Subcutaneous abdominal adipose tissue (tissue), 5 donors: ENCODE measurements at regions not wholly inside any gene's neighbourhood (a gene's known extent, or its start where the extent isn't known, plus 50 kb on each side); places are given as distances from the start of the nearest gene placed in this dataset.

Experiments
- H3K27ac ChIP-seq: one replicate; pipeline ENCODE4 v1.7.0; 2013; ENCODE audit warnings: low read depth, mild to moderate bottlenecking, inconsistent platforms, low read length, moderate library complexity
- H3K27me3 ChIP-seq, 5 donors: one replicate each; pipeline ENCODE4 v1.7.0; 2013; ENCODE audit warnings: low read length in 5 of 5, inconsistent platforms in 1 of 5; ENCODE audit not compliant: control insufficient read depth in 5 of 5, insufficient read depth in 4 of 5
- H3K36me3 ChIP-seq, 5 donors: one replicate each; pipeline ENCODE4 v1.7.0; 2013; ENCODE audit warnings: low read length in 5 of 5; ENCODE audit not compliant: control insufficient read depth in 5 of 5, insufficient read depth in 5 of 5
- H3K4me1 ChIP-seq, 5 donors: one replicate each; pipeline ENCODE4 v1.7.0; 2013; ENCODE audit warnings: low read length in 5 of 5, mild to moderate bottlenecking in 3 of 5, moderate library complexity in 1 of 5; ENCODE audit not compliant: control insufficient read depth in 5 of 5, insufficient read depth in 5 of 5
- H3K4me3 ChIP-seq, 5 donors: one replicate each; pipeline ENCODE4 v1.7.0; 2013; ENCODE audit warnings: low read length in 5 of 5, low read depth in 1 of 5
- H3K9ac ChIP-seq, 5 donors: one replicate each; pipeline ENCODE4 v1.7.0; 2013; ENCODE audit warnings: low read length in 5 of 5, mild to moderate bottlenecking in 4 of 5, moderate library complexity in 3 of 5
- H3K9me3 ChIP-seq, 5 donors: one replicate each; pipeline ENCODE4 v1.7.0; 2013; ENCODE audit warnings: low read length in 5 of 5; ENCODE audit not compliant: control insufficient read depth in 5 of 5
- donor health status: healthy.
- donor health status: healthy.
- donor health status: healthy.
- donor health status: healthy.
- donor health status: healthy.

DNA sequence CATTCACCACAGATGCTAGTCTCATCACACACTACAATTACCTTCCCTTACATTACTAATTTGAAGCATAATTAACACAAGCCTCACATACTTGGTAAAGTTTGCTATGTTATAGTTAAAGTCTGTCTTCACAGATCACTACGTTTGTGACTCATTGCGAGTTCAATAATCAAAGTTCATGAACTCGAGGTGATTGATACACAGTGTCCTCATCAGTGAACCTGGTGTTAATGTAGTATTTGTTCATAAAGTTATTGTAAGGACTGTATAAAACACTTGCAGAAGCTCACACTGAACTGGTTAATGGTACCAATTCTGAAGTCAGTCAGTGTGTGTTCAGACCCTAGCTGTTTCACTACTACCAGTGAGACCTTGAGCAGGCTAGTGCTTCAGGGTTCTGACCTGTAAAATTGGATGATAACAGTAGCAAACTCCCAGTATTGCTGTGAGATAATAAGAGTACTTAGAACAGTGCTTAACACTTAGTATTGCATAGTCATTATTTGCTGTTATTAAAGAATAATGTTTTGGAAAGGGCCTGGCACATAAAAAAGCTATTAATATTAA lies 313.3 kb downstream of the LIG4 start:
- no peaks in the 10 kb centered on the region for H3K27me3 ChIP-seq
- H3K36me3 ChIP-seq = no peaks in the 10 kb centered on the region
- no peaks in the 10 kb centered on the region for H3K9me3 ChIP-seq
- no peak overlapping the region for H3K27ac ChIP-seq
- no peak overlapping the region for H3K9ac ChIP-seq
- H3K4me3 ChIP-seq = no peak overlapping the region
- no peaks in the 10 kb centered on the region for H3K4me1 ChIP-seq

DNA sequence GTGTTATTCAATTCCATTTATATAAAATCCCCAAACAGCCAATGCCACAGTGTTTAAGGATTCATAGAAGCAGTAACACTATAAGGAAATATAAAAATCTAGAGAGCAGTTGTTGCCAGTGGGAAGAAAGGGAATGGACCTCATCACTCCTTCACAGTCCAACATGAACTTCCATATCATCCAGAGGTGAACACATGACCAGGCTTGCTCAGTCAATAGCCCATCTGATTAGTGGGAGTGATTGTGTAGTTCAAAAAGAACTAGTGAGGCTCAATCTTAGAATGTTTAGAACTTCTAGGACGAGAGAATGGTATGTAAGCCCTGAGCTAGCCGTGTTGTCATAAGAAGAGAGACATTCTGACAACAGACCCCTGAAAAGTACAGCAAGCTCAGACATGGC lies 314.1 kb downstream of the LIG4 start:
- H3K27ac ChIP-seq = no peak overlapping the region
- H3K4me1 ChIP-seq = no peaks in the 10 kb centered on the region
- no peaks in the 10 kb centered on the region for H3K27me3 ChIP-seq
- no peak overlapping the region for H3K4me3 ChIP-seq
- peaks cover 0 to 5% (median 0%) of the 10 kb centered on the region in 5 donors for H3K9me3 ChIP-seq
- no peaks in the 10 kb centered on the region for H3K36me3 ChIP-seq
- no peak overlapping the region for H3K9ac ChIP-seq

DNA sequence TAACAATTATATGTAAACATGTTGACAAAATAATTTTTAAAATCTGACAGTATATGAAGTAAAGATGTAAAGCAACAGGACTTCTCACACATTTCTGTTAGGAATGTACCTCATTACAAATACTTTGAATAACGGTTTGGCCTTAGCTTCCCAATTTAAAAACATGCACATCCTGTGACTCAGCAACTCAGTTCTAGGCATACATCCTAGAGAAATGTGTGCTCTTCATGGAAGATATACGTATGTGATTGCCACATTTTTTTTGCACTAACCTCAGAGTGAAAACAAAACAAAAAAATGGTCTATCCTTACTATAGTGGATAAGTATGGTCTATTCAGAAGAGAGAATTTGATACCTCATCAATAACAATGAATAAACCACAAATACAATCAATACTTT lies 314.6 kb downstream of the LIG4 start:
- Histone ChIP-seq H3K9me3 (peaks cover 0 to 5% (median 0%) of the 10 kb centered on the region in 5 donors), H3K27me3 (no peaks in the 10 kb centered on the region)

DNA sequence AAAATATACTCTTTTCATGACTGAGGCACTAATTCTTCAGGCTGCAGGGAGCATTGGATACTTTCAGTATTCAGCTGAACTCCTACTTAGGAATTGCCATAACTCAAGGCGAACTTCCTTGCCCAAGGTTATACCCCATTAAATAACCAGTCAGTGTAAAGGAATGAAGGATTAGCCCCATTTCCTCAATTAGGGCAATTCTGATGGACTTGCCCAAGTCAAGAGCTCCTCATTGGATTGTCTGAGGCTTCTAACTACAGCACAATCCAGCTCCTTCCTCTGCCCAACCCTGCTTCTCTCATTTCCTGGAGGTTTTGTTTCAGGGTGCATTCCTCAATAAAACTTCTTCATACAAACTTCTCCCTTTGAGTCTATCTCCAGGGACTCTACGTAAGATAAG lies 329.2 kb downstream of the LIG4 start:
- H3K4me3 ChIP-seq = no peak overlapping the region
- no peak overlapping the region for H3K27ac ChIP-seq
- H3K36me3 ChIP-seq = no peaks in the 10 kb centered on the region
- no peaks in the 10 kb centered on the region for H3K27me3 ChIP-seq
- H3K9ac ChIP-seq = no peak overlapping the region
- no peaks in the 10 kb centered on the region for H3K4me1 ChIP-seq
- peaks cover 0 to 9% (median 0%) of the 10 kb centered on the region in 5 donors for H3K9me3 ChIP-seq

More for the DNA sequence above, 314.6 kb downstream of the LIG4 start:
- no peak overlapping the region for H3K27ac ChIP-seq
- no peaks in the 10 kb centered on the region for H3K36me3 ChIP-seq
- no peaks in the 10 kb centered on the region for H3K4me1 ChIP-seq
- H3K9ac ChIP-seq = no peak overlapping the region
- H3K4me3 ChIP-seq = no peak overlapping the region

DNA sequence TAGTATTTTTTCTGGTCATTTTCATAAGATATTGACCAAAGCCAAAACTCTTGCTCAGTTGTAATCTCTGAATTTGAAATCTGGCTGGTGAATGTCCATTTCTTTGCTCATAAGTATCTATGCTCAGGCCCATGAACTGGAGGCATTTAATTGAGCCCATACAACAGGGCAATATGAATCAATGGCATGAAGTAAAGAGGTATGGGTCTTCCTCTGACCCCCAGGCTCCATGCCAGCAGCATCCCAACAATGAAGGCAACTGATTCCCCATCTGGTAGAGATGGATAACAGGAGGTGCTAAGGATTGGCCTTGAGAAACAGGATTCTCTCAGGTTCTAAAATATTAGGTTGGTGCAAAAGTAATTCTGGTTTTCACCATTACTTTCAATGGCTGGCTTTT lies 330.8 kb downstream of the LIG4 start:
- Histone ChIP-seq H3K4me1 (no peaks in the 10 kb centered on the region), H3K27ac (no peak overlapping the region), H3K9ac (no peak overlapping the region), H3K9me3 (peaks cover 0 to 8% (median 0%) of the 10 kb centered on the region in 5 donors), H3K4me3 (no peak overlapping the region), H3K27me3 (no peaks in the 10 kb centered on the region), H3K36me3 (no peaks in the 10 kb centered on the region)

DNA sequence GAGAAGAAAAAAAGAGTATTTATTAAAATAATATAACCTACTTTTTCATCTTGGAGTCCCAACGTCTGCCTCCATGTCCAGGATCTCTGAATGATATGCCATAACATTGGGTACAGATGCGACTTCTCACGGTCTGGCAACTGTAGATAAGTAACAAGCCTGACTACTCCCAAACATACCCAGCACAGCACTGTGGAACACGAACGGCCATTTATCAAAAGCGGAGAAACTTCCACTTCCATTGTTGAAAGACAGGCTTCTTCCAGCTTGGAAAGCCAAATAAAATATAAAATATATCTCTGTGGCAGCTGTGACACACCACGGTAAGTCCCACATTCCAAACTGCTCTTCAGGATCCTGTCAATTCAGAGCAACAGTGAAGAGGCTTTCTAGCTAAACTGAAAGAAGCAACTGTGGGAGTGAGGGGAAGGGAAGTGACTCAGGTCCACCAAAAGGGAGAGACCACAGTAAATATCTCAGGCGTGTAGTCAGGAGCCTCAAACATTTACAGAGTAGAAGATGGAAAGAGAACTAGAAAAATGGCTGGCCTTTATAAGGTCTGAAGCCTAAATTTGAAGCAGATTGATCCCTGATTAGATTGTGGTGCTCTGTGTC lies 331.7 kb downstream of the LIG4 start:
- Histone ChIP-seq H3K4me3 (no peak overlapping the region), H3K36me3 (no peaks in the 10 kb centered on the region), H3K27me3 (no peaks in the 10 kb centered on the region), H3K9me3 (peaks cover 0 to 8% (median 0%) of the 10 kb centered on the region in 5 donors), H3K9ac (no peak overlapping the region), H3K4me1 (no peaks in the 10 kb centered on the region), H3K27ac (no peak overlapping the region)

DNA sequence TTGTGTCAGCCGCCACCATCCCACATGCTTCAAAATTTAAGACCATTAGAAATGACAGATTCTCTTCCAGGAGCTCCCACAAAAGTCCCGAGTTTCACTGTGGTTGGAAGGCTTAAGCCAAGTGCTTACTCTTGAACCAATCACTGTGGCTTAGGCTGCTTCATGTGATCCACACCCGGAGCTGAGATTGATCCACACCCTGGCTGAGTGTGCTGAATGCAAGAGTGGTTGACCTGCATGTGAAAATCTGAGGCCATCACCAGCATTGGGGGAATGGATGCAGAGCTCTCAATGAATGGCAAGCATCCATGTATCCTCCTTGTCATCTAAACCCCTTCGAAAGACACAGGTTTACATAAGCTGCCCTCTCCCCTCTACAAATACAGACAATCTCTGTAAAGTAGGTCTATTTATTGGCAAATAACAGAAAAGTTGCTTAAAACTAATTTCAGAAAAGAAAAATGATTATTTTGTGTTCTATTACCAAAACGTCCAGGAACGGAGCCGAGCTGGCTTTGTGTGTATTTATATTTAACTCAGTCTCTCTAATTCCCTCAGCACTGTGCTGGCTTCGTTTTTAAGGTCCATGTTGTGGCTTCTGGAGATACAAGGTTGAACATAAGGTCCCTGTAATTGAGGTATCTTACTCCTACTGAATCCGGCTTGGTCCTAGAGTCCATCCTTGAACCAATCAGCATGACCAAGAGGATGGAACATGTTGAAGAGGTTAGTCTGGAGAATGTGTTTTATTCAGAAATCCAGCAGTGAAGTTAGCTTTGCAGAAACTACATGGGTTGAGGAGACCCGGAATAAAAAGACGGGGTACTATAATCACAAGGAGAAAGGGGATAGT lies 332.4 kb downstream of the LIG4 start:
- Histone ChIP-seq H3K36me3 (no peaks in the 10 kb centered on the region), H3K9ac (no peak overlapping the region), H3K9me3 (peaks cover 0 to 7% (median 0%) of the 10 kb centered on the region in 5 donors), H3K4me1 (no peaks in the 10 kb centered on the region), H3K27me3 (no peaks in the 10 kb centered on the region), H3K27ac (no peak overlapping the region), H3K4me3 (no peak overlapping the region)

DNA sequence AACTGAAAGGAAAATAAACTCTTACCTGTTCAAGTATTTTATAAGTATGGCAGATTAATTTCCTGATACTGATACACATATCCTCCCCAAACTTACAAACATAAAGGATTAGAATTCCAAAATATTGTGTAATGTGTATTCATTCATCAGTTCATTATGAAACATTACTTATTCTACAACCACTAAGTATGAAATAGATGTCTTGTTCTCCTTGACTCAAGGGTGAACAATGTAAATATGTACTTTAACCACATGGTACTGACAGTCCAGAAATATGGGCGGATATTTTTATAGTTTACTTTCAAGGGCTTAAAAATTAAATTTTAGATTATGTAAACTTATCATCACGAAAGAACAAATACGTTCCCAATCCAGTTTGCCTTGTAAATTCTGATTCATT lies 334.0 kb downstream of the LIG4 start:
- Histone ChIP-seq H3K9me3 (peaks cover 0 to 2% (median 0%) of the 10 kb centered on the region in 5 donors), H3K27ac (no peak overlapping the region), H3K4me3 (no peak overlapping the region), H3K36me3 (no peaks in the 10 kb centered on the region), H3K9ac (no peak overlapping the region), H3K27me3 (no peaks in the 10 kb centered on the region), H3K4me1 (no peaks in the 10 kb centered on the region)

DNA sequence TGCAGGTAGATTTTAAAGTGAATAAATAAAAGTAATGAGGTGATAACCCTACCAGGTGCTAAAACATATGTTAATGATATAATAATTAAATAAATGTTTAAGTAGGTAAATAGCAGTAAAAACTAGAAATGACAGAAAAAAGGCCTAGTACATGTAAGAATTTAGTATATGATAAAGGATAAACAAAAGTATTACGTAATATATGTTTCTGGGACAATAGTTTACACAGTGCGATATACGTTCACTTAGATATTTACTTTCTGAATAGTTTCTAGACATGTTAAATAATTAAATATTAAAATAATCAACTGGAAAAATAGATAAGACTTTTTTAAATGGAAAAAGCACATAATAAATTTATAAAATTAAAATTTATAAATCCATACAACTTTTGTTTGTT lies 340.9 kb downstream of the LIG4 start:
- no peaks in the 10 kb centered on the region for H3K4me1 ChIP-seq
- H3K4me3 ChIP-seq = no peak overlapping the region
- peaks cover 0 to 4% (median 2%) of the 10 kb centered on the region in 5 donors for H3K27me3 ChIP-seq
- no peaks in the 10 kb centered on the region for H3K36me3 ChIP-seq
- no peak overlapping the region for H3K9ac ChIP-seq
- peaks cover 0 to 2% (median 0%) of the 10 kb centered on the region in 5 donors for H3K9me3 ChIP-seq
- H3K27ac ChIP-seq = no peak overlapping the region

DNA sequence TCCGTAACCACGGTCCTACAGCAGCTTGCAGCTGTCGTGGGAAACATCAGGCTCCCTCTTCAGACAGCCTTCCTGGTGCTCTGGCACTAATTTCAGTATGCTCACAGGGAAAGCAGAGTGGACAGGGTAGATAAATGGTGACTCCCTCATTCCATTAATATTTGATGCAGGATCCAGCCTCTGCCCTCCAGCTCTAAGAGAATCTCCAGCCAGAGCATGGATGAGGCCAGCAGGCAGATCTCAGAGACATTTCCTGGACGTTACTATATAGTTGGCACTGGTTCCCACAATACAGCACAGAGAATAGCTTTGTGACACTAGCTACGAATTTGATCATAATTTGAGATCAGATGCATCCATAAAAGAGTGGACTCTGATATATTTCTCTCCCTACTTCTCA lies 341.4 kb downstream of the LIG4 start:
- peaks cover 0 to 4% (median 2%) of the 10 kb centered on the region in 5 donors for H3K27me3 ChIP-seq
- H3K9ac ChIP-seq = no peak overlapping the region
- H3K4me3 ChIP-seq = no peak overlapping the region
- H3K4me1 ChIP-seq = no peaks in the 10 kb centered on the region
- H3K9me3 ChIP-seq = peaks cover 0 to 2% (median 0%) of the 10 kb centered on the region in 5 donors
- H3K36me3 ChIP-seq = no peaks in the 10 kb centered on the region
- no peak overlapping the region for H3K27ac ChIP-seq
